Heart left ventricle (tissue), 13 donors: ENCODE measurements at regions not wholly inside any gene's neighbourhood (a gene's known extent, or its start where the extent isn't known, plus 50 kb on each side); places are given as distances from the start of the nearest gene placed in this dataset.

ENCODE experiments used
- CTCF ChIP-seq, 12 donors: fragments of 200-600 bp; sonication (generic) in 4 of 12; IDR thresholded peaks; one replicate each; pipeline versions ENCODE4 v1.5.0 to v1.8.0; 2018 to 2022; ENCODE audit warnings: antibody characterized with exemption in 12 of 12, mild to moderate bottlenecking in 5 of 12
- POLR2A ChIP-seq, 2 donors: fragments of 450-650 bp; IDR thresholded peaks; one replicate each; pipeline ENCODE4 v1.6.1; 2017; ENCODE audit warnings: antibody characterized with exemption in 2 of 2, mild to moderate bottlenecking in 2 of 2, moderate library complexity in 2 of 2
- donor health status: ischemic (EF 13 %, LVEDD 7.1; RV severe dilation, severe dysfunction).
- donor health status: DM: no; HTN: yes; CAD: no.
- donor health status: DM: no; HTN: no; CAD: no.
- donor health status: ischemic (EF 25% LVEDD 6.9; RV normal size, moderate dysfunction).
- donor health status: ischemic (EF 25% LVEDD 5.7; RV mildly dilated, moderate dysfunction).
- donor health status: ischemic (EF 35%, LVEDD 5.7; RV mildly dilated, moderate dysfunction).
- donor health status: nonischemic (EF 11% LVEDD 7.7; RV severe dilation, severe dysfunction).
- donor health status: DM: yes; HTN: yes; CAD: no.
- donor health status: PGD.
- donor health status: ischemic (EF 29% LVEDD 5.4; RV normal size, mild dysfunction).
- donor health status: nonischemic (EF 23%, LVEDD 6.1; RV moderate dilation, normal function).

- TF ChIP-seq CTCF (IDR thresholded peaks at IDR 0.05) = no peak
- TF ChIP-seq POLR2A (IDR thresholded peaks at IDR 0.05) = no peak
Observed at GRCh38 chr5:130651440-130651839, 513.6 kb downstream of the HINT1 start.
